ENCODE measurements at regions not wholly inside any gene's neighbourhood (a gene's known extent, or its start where the extent isn't known, plus 50 kb on each side); places are given as distances from the start of the nearest gene placed in this dataset.
A peak's percentile ranks its signal among the peaks of the same experiment; 100 is the strongest.

DNA sequence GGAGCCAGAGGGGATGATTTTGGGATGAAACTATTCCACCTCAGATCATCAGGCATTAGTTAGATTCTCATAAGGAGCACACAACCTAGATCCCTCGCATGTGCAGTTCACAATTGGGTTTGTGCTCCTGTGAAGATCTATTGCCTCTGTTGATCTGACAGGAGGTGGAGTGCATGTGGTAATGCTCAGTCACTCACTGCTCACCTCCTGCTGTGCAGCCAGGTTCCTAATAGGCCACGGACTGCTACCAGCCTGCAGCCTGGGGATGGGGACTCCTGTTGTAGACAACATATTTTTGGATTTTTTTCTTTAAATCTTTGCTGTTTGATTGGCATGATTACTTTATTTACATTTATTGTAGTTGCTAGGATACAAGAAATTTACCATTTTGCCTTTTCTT, 765.0 kb downstream of the INHBA start:
- H3K27ac ChIP-seq (ENCODE audit: low read depth, low read length), result no peak overlapping the region
- H3K9me3 ChIP-seq (ENCODE audit: low read depth, low read length), result no peaks in the 10 kb centered on the region
- no peak overlapping the region for H3K4me3 ChIP-seq (ENCODE audit: insufficient read depth, low read length)
- no peak overlapping the region for H2AFZ ChIP-seq (ENCODE audit: low read length)
- H3K4me2 ChIP-seq (ENCODE audit: insufficient read depth, low read length), result no peak overlapping the region
- no peaks in the 10 kb centered on the region for H3K4me1 ChIP-seq (ENCODE audit: insufficient read depth, low read length)
- H3K36me3 ChIP-seq (ENCODE audit: insufficient read depth, low read length), result no peaks in the 10 kb centered on the region
- H3K27me3 ChIP-seq (ENCODE audit: insufficient read depth, low read length), result no peaks in the 10 kb centered on the region
- no peak for DNase-seq (ENCODE audit: insufficient read length, low spot score, missing footprints)
- TF ChIP-seq CTCF (IDR thresholded peaks at IDR 0.05; ENCODE audit: extremely low read depth, low read depth, low read length), result no peak
- no peaks in the 10 kb centered on the region for H3K79me2 ChIP-seq (ENCODE audit: insufficient read depth, low read length)
- H4K20me1 ChIP-seq (ENCODE audit: insufficient read depth, low read length), result no peaks in the 10 kb centered on the region

DNA sequence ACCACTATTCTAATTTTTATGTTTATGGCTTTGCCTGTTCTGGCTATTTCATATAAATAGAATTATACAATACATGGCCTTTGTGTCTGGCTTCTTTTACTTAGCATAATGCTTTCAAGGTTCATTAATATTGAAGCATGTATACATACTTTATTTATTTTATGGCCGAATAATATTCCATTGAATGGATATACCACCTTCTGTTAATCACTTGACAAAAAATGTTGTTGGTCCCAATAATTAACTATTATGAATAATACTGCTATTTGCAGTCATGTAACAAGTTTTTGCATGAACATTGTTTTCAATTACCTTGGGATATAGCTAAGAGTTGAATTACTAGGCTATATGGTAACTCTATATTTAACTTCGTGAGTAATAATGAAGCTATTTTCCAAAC, 767.5 kb downstream of the INHBA start:
- no peaks in the 10 kb centered on the region for H3K79me2 ChIP-seq (ENCODE audit: insufficient read depth, low read length)
- H4K20me1 ChIP-seq (ENCODE audit: insufficient read depth, low read length), result no peaks in the 10 kb centered on the region
- no peak for TF ChIP-seq CTCF (IDR thresholded peaks at IDR 0.05; ENCODE audit: extremely low read depth, low read depth, low read length)
- H3K4me3 ChIP-seq (ENCODE audit: insufficient read depth, low read length), result no peak overlapping the region
- H3K4me1 ChIP-seq (ENCODE audit: insufficient read depth, low read length), result no peaks in the 10 kb centered on the region
- H3K9me3 ChIP-seq (ENCODE audit: low read depth, low read length), result no peaks in the 10 kb centered on the region
- H3K36me3 ChIP-seq (ENCODE audit: insufficient read depth, low read length), result no peaks in the 10 kb centered on the region
- no peaks in the 10 kb centered on the region for H3K27me3 ChIP-seq (ENCODE audit: insufficient read depth, low read length)
- no peak overlapping the region for H2AFZ ChIP-seq (ENCODE audit: low read length)
- H3K4me2 ChIP-seq (ENCODE audit: insufficient read depth, low read length), result no peak overlapping the region
- DNase-seq (ENCODE audit: insufficient read length, low spot score, missing footprints), result peak; percentile 9
- no peak overlapping the region for H3K27ac ChIP-seq (ENCODE audit: low read depth, low read length)

- DNase-seq (ENCODE audit: insufficient read length, low spot score, missing footprints), result peak; percentile 65
- H3K27ac ChIP-seq (ENCODE audit: low read depth, low read length), result no peak overlapping the region
- no peak for TF ChIP-seq CTCF (IDR thresholded peaks at IDR 0.05; ENCODE audit: extremely low read depth, low read depth, low read length)
Measured at GRCh38 chr7:40923626-40924025, 779.3 kb downstream of the INHBA start.

DNA sequence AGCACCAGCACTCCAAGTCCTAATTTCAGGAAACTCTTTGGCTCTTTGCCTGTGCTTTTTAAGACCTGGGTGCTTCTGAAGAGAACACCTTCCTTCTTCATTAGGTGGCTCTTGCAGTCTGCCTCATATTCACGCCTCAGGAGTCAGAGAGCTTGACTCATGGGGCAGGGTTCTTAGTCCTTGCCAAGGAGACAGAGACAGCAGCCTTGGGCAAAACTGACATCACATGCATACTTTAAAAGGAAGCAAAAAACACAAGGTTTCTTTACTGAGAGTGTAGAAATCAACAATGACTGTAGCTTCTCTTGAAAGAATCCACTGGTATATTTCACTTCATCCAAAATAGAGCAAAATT, 780.6 kb downstream of the INHBA start:
- H3K36me3 ChIP-seq (ENCODE audit: insufficient read depth, low read length), result no peaks in the 10 kb centered on the region
- no peaks in the 10 kb centered on the region for H3K79me2 ChIP-seq (ENCODE audit: insufficient read depth, low read length)
- H3K9me3 ChIP-seq (ENCODE audit: low read depth, low read length), result no peaks in the 10 kb centered on the region
- no peak for TF ChIP-seq CTCF (IDR thresholded peaks at IDR 0.05; ENCODE audit: extremely low read depth, low read depth, low read length)
- H3K27ac ChIP-seq (ENCODE audit: low read depth, low read length), result peak overlapping the region; percentile 59
- peak overlapping the region; percentile 30 for H3K4me2 ChIP-seq (ENCODE audit: insufficient read depth, low read length)
- no peak overlapping the region for H3K4me3 ChIP-seq (ENCODE audit: insufficient read depth, low read length)
- peaks cover 28% of the 10 kb centered on the region for H3K4me1 ChIP-seq (ENCODE audit: insufficient read depth, low read length)
- no peaks in the 10 kb centered on the region for H3K27me3 ChIP-seq (ENCODE audit: insufficient read depth, low read length)
- H2AFZ ChIP-seq (ENCODE audit: low read length), result no peak overlapping the region
- no peaks in the 10 kb centered on the region for H4K20me1 ChIP-seq (ENCODE audit: insufficient read depth, low read length)
- peak; percentile 85 for DNase-seq (ENCODE audit: insufficient read length, low spot score, missing footprints)

More at GRCh38 chr7:40923626-40924025, 779.3 kb downstream of the INHBA start:
- Histone ChIP-seq H3K4me1 (ENCODE audit: insufficient read depth, low read length) (peaks cover 24% of the 10 kb centered on the region), H3K79me2 (ENCODE audit: insufficient read depth, low read length) (no peaks in the 10 kb centered on the region), H3K36me3 (ENCODE audit: insufficient read depth, low read length) (no peaks in the 10 kb centered on the region), H2AFZ (ENCODE audit: low read length) (no peak overlapping the region), H3K4me3 (ENCODE audit: insufficient read depth, low read length) (no peak overlapping the region), H4K20me1 (ENCODE audit: insufficient read depth, low read length) (no peaks in the 10 kb centered on the region), H3K9me3 (ENCODE audit: low read depth, low read length) (no peaks in the 10 kb centered on the region), H3K4me2 (ENCODE audit: insufficient read depth, low read length) (no peak overlapping the region), H3K27me3 (ENCODE audit: insufficient read depth, low read length) (no peaks in the 10 kb centered on the region)

Data from osteoblast (primary cell).